ENCODE measurements at regions not wholly inside any gene's neighbourhood (a gene's known extent, or its start where the extent isn't known, plus 50 kb on each side); places are given as distances from the start of the nearest gene placed in this dataset.

- no peak for DNase-seq (ENCODE audit: low read depth)
Measured at GRCh38 chr3:107077391-107077790, 299.8 kb upstream of the CCDC54 start.

DNA sequence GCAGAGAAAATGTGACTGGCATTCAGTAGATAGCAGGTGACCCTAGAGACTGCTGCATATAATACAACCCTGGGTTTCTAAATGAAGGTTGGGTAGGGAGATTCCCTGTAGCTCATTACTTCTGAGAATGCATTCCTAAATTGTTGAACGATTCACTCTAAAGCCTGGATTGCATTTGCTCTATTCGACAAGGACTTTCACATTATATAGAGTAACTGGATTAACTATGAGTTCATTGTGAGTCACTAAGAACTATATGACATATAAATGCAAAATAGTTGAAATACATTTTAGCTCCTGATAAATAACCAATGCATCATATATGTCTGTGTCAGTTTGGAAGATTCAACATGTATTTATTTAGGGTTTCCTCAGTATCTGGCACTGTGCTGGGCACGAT, 294.7 kb upstream of the CCDC54 start:
- no peak for DNase-seq (ENCODE audit: low read depth)

DNA sequence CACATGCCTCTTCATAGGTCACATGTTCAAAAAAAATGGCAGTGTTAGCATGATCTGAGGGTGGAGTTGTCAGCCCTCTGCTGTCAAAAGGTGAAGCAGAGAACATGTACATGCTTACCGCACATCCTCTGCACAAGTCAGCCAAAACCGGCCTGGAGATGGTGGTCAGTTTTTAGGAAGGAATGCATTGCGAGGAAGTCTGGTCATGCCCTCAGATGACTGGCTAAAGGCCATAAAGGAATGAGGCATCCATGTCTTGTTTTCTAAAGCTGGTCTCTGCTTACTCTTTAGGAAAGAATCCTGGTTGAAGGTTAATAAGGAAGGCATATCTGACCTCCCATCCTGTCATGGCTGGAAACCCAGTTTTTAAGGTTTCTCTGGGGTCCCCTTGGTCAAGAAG, 292.0 kb upstream of the CCDC54 start:
- no peak for DNase-seq (ENCODE audit: low read depth)

DNA sequence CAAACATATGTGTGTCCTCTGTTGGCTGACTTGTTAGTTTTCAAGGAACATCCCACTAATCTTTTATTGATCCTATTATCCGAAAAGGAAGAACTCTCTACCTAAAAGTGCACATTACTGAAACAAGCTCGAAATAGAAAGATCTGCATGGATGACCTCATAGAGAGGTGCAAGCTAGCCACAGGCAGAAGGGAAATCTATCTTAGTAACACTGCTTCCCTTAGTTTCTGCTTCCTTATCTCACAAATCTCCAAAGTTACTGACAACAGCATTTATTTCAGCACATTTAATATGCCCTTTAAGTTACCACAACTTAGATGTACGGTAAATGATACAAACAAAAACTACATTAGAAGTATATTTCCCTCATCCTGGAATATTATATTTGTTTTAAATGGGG, 285.1 kb upstream of the CCDC54 start:
- DNase-seq (ENCODE audit: low read depth), result no peak

GRCh38 chr3:107098864-107099263, 278.4 kb upstream of the CCDC54 start:
- no peak for DNase-seq (ENCODE audit: low read depth)

DNA sequence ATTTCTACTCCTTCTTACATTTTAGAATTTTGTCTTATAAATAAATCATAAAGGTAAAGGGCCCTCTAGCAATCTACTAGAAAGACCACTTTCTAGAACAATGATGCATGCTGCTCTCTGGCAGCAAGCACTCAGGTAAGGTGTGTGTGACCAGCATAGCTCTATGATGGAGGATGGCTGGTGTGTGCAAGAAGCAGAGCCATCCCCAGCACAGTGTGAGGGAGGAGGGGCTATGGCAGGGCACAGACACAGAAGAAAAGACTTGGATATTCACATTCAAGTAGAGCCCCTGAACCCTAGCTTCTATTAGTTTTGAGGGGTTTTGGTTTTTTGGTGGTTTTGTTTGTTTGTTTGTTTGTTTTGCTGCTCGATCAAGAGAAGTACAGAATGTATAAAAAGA, 277.1 kb upstream of the CCDC54 start:
- DNase-seq (ENCODE audit: low read depth), result no peak

DNA sequence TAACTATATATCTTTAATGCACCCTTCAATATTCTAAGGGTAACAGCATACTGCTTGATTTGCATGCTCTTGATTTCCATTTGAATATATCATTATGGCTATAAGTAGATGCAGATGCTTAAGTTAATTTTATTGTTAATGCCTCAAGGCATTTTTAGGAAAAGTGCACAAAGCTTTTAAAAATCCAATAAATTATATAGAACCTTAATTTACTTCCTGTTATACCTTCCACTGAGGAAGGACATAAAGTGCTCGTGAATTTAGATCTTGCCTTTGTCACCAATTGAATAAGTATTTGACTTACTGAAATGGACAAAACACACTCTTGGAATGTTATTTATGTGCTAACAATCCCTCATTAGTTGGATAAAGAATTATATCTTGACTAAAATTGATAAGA, 276.7 kb upstream of the CCDC54 start:
- DNase-seq (ENCODE audit: low read depth), result no peak

GRCh38 chr3:107103786-107104185, 273.5 kb upstream of the CCDC54 start:
- DNase-seq (ENCODE audit: low read depth), result no peak

DNA sequence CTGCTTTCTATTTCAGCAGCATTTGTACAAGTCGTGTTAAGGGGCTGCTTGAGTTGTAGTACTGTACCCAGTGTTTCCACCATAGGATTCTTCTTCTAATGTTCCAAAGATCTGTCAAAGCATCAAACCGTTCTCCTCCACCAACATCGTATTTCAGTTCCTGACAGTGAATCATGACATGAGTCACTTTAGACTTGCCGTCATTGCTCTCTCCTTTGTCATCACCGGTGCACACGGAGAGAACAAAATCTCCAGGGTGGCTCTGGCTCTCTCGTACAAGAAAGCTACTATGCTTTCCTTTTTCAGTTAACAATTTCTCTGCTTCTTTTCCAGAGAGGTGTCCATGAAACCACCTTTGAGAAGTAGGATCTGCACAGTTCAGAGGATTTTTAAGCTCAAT, 270.9 kb upstream of the CCDC54 start:
- DNase-seq (ENCODE audit: low read depth), result no peak

- no peak for DNase-seq (ENCODE audit: low read depth)
Measured at GRCh38 chr3:107106907-107107306, 270.3 kb upstream of the CCDC54 start.

GRCh38 chr3:107110596-107111305, 266.5 kb upstream of the CCDC54 start:
- DNase-seq (ENCODE audit: low read depth), result no peak

- DNase-seq (ENCODE audit: low read depth), result no peak
Measured at GRCh38 chr3:107111872-107112271, 265.4 kb upstream of the CCDC54 start.

DNA sequence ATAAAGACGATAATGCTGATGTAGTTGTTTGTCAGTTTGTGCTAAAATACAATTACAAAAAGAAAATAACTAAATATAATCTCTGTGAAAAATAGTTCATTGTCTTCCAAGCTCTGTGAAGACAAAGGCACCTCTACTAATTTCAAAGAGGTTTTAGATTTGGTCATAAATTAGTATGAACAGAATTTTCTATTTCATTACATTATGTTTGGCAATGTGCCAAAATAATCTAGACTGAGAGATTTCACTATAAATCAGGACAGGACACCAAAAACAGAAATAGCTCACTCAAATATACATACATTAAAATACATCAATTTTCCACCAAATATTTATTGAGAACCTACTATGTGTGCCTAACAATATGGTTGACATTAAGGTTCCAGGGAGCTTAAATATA, 264.9 kb upstream of the CCDC54 start:
- DNase-seq (ENCODE audit: low read depth), result no peak

GRCh38 chr3:107116251-107116650, 261.0 kb upstream of the CCDC54 start:
- DNase-seq (ENCODE audit: low read depth), result no peak

- DNase-seq (ENCODE audit: low read depth), result no peak
Measured at GRCh38 chr3:107117156-107117555, 260.1 kb upstream of the CCDC54 start.

DNA sequence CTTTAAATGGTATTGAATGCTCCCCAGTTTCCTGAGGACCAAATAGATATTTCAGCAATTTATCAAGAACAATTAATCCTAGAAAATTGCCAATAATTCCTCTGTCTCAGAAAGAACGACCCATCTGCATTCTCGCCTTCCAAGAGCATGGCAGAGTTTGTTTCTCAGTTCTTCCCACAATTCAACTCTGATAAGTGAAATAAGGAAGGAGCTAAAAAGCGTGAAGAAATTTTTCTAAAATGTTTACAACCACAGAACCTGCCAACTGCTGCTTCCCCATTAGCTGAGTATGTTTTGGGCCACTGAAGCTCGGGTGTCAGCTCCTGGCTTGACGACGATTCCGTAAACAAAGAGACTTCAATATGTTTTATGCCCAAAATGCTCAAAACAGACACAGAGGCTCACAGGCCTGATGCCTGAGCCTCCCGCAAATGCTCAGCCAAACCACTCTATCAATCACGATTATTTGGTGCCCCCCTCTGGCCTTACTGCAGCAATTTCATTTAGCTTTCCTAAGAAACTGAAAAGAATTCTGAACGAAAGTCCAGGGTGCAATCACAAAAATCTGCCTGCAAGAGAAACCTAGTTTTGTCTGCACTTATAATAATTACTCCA, 259.2 kb upstream of the CCDC54 start:
- no peak for DNase-seq (ENCODE audit: low read depth)

- DNase-seq (ENCODE audit: low read depth), result no peak
Measured at GRCh38 chr3:107124885-107125284, 252.4 kb upstream of the CCDC54 start.

DNA sequence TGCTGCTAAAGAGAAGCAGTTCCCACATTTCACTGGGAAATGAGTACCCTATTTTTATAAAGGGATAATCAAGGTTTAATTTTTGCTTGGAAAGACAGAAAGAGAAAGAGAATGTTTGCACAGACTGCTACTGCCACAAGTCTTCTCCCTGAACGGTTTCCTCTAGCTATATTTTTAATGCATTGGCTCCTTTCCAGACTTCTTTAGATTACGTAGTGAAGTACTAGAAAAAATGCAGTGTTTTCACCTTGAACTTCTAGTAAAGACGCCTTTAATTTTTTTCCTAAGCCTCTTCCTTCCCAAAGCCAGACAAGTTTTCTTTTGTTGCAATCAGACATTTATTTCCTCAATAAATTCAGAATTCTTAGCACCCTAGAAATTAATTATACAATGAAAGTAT, 248.3 kb upstream of the CCDC54 start:
- no peak for DNase-seq (ENCODE audit: low read depth)

DNA sequence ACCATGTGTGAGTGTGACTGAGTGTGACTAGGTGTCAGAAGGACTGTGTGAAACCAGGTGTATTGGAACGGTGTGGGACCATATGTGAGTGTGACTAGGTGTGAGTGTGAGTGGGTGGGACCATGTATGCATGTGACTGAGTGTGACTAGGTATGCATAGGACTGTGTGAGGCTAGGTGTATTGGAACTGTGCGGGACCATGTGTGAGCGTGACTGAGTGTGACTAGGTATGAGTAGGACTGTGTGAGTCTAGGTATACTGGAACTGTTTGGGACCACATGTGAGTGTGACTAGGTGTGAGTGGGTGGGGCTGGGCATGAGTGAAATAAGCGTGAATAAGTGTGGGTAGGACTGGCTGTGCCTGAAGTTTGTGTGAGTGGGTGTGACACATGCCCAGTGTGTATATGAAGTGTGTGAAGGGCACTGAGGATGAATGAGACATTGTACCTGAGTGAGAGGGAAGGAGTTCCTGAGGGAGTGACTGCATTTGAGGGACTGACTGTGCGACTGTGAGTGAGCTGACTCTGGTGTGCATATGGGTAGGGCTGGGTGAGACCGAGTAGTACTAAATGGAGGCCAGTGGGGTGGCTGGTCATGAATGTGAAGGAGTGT, 247.0 kb upstream of the CCDC54 start:
- DNase-seq (ENCODE audit: low read depth), result no peak

GRCh38 chr3:107132674-107133073, 244.6 kb upstream of the CCDC54 start:
- DNase-seq (ENCODE audit: low read depth), result no peak

- DNase-seq (ENCODE audit: low read depth), result no peak
Measured at GRCh38 chr3:107133891-107134290, 243.3 kb upstream of the CCDC54 start.

- no peak for DNase-seq (ENCODE audit: low read depth)
Measured at GRCh38 chr3:107142171-107142570, 235.1 kb upstream of the CCDC54 start.

- DNase-seq (ENCODE audit: low read depth), result no peak
Measured at GRCh38 chr3:107142786-107143575, 234.3 kb upstream of the CCDC54 start.

Measured in stimulated activated CD8-positive, alpha-beta memory T cell treated with anti-CD3 and anti-CD28 coated beads, Interleukin-15, amount 100 ng/mL, for 24 hours (primary cell).